WTC11 (cell line): ENCODE measurements at regions not wholly inside any gene's neighbourhood (a gene's known extent, or its start where the extent isn't known, plus 50 kb on each side); places are given as distances from the start of the nearest gene placed in this dataset.

ENCODE experiments used
- ATAC-seq: fragments of 200-7000 bp; cut with Tn5 transposase; 2 replicates; pipeline ENCODE4 v1.10.0; 2021; ENCODE audit warnings: mild to moderate bottlenecking, moderate library complexity
- CTCF ChIA-PET: fragments of 300-600 bp; sonication (Branson Sonifier 250); formaldehyde crosslinking; loops from one replicate; lab custom pipeline; 2021; ENCODE audit warnings: antibody characterized with exemption; lab: Charles Lee
- POLR2A ChIA-PET: fragments of 350-600 bp; sonication (Branson Sonifier 250); formaldehyde crosslinking; loops from one replicate; lab custom pipeline; 2021; ENCODE audit warnings: antibody characterized with exemption; lab: Charles Lee
- DNase-seq: peaks from one replicate; pipeline ENCODE4 v3.0.0; 2021; ENCODE audit warnings: low spot score
- H3K27ac Mint-ChIP-seq: 2 replicates; pipeline ENCODE4 v1.8.0; 2021; ENCODE audit warnings: mixed read lengths
- H3K27me3 Mint-ChIP-seq: 2 replicates; pipeline ENCODE4 v1.8.0; 2021; ENCODE audit warnings: low read depth, mild to moderate bottlenecking, moderate library complexity, mixed read lengths
- H3K36me3 Mint-ChIP-seq: 2 replicates; pipeline ENCODE4 v1.8.0; 2021; ENCODE audit warnings: mixed read lengths
- H3K4me1 Mint-ChIP-seq: 2 replicates; pipeline ENCODE4 v1.8.0; 2022; ENCODE audit warnings: mixed read lengths
- H3K4me3 Mint-ChIP-seq: 2 replicates; pipeline ENCODE4 v1.8.0; 2021; ENCODE audit warnings: mild to moderate bottlenecking, moderate library complexity, mixed read lengths
- H3K9me3 Mint-ChIP-seq: 2 replicates; pipeline ENCODE4 v1.8.0; 2021; ENCODE audit warnings: mixed read lengths
- ATF1 ChIP-seq: sonication (generic); formaldehyde crosslinking; IDR thresholded peaks from 2 replicates; pipeline ENCODE4 v1.8.1; 2023; ENCODE audit warnings: mild to moderate bottlenecking, moderate library complexity, missing genetic modification reagents
- CBFB ChIP-seq: sonication (generic); formaldehyde crosslinking; IDR thresholded peaks from 2 replicates; pipeline ENCODE4 v1.8.1; 2022; ENCODE audit warnings: mild to moderate bottlenecking, low read depth, missing genetic modification reagents
- CREM ChIP-seq: sonication (generic); formaldehyde crosslinking; IDR thresholded peaks from 2 replicates; pipeline ENCODE4 v1.8.1; 2022; ENCODE audit warnings: mild to moderate bottlenecking, missing genetic modification reagents, moderate library complexity
- CTCF ChIP-seq: fragments of 200-600 bp; IDR thresholded peaks from 2 replicates; pipeline ENCODE4 v1.8.0; 2022; ENCODE audit warnings: antibody characterized with exemption
- ETV6 ChIP-seq: sonication (generic); formaldehyde crosslinking; IDR thresholded peaks from 2 replicates; pipeline ENCODE4 v1.8.1; 2022; ENCODE audit warnings: mild to moderate bottlenecking, missing genetic modification reagents
- JUN ChIP-seq: sonication (generic); formaldehyde crosslinking; IDR thresholded peaks from 2 replicates; pipeline ENCODE4 v1.8.0; 2023; ENCODE audit warnings: mild to moderate bottlenecking, missing genetic modification reagents
- MLX ChIP-seq: sonication (generic); formaldehyde crosslinking; IDR thresholded peaks from 2 replicates; pipeline ENCODE4 v1.8.1; 2023; ENCODE audit warnings: mild to moderate bottlenecking, missing genetic modification reagents, moderate library complexity
- NFYB ChIP-seq: sonication (generic); formaldehyde crosslinking; conservative IDR thresholded peaks from 2 replicates; pipeline ENCODE4 v1.8.0; 2022; ENCODE audit warnings: low read depth, missing genetic modification reagents
- OVOL2 ChIP-seq: fragments of 250-450 bp; sonication (Bioruptor Pico); IDR thresholded peaks from 2 replicates; pipeline ENCODE4 v1.9.0; 2021; ENCODE audit warnings: mild to moderate bottlenecking, borderline replicate concordance
- PRDM15 ChIP-seq: sonication (generic); formaldehyde crosslinking; IDR thresholded peaks from 2 replicates; pipeline ENCODE4 v1.8.0; 2022; ENCODE audit warnings: missing genetic modification reagents
- SP1 ChIP-seq: sonication (generic); formaldehyde crosslinking; conservative IDR thresholded peaks from 2 replicates; pipeline ENCODE4 v1.8.1; 2022; ENCODE audit warnings: missing genetic modification reagents
- TEAD1 ChIP-seq: sonication (generic); formaldehyde crosslinking; IDR thresholded peaks from 2 replicates; pipeline ENCODE4 v1.8.0; 2022; ENCODE audit warnings: mild to moderate bottlenecking, missing genetic modification reagents
- TP53 ChIP-seq: sonication (generic); formaldehyde crosslinking; IDR thresholded peaks from 2 replicates; pipeline ENCODE4 v1.8.1; 2023; ENCODE audit warnings: mild to moderate bottlenecking, missing genetic modification reagents
- ZMAT4 ChIP-seq: fragments of 250-450 bp; sonication (Bioruptor Pico); IDR thresholded peaks from 2 replicates; pipeline ENCODE4 v1.9.0; 2021; ENCODE audit warnings: mild to moderate bottlenecking
- ZNF219 ChIP-seq: sonication (generic); formaldehyde crosslinking; IDR thresholded peaks from 2 replicates; pipeline ENCODE4 v1.8.0; 2023; ENCODE audit warnings: missing genetic modification reagents, mild to moderate bottlenecking, borderline replicate concordance
- TF ChIP-seq, protein P1 (sequence below): sonication (generic); formaldehyde crosslinking; IDR thresholded peaks from 2 replicates; pipeline ENCODE4 v1.8.0; 2022; ENCODE audit warnings: mild to moderate bottlenecking, missing genetic modification reagents
- TF ChIP-seq, protein P2 (sequence below): fragments of 250-450 bp; sonication (Bioruptor Pico); IDR thresholded peaks from 2 replicates; pipeline ENCODE4 v1.8.0; 2021; ENCODE audit warnings: mild to moderate bottlenecking
- TF ChIP-seq, protein P3 (sequence below): fragments of 250-450 bp; sonication (Bioruptor Pico); IDR thresholded peaks from 2 replicates; pipeline ENCODE4 v1.9.0; 2021; ENCODE audit warnings: moderate library complexity, mild to moderate bottlenecking, inconsistent platforms, borderline replicate concordance
- TF ChIP-seq, protein P4 (sequence below): sonication (generic); formaldehyde crosslinking; IDR thresholded peaks from 2 replicates; pipeline ENCODE4 v1.8.1; 2022; ENCODE audit warnings: missing genetic modification reagents, borderline replicate concordance
- TF ChIP-seq, protein P5 (sequence below): sonication (generic); formaldehyde crosslinking; IDR thresholded peaks from 2 replicates; pipeline ENCODE4 v1.8.1; 2023; ENCODE audit warnings: mild to moderate bottlenecking, missing genetic modification reagents

DNA sequence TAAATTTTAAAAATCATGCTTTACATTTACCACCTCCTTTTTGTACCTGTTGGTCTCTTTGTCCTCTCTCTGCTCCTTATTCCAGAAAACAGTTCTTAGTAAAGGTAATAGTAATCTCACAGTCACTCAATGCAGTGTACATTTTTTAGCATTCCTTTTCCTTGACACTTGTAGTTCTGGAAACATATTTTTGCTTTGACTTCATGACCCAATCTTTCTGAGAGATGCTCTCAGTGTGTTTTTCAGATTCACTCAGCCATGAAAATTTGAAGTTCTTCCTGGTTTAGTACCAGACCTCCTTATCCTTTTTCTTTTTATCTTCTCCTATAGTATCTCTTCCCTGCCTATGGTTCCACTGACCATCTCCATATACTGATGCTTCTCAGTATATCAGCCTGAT lies 747.5 kb upstream of the ZEB2 start (continued):
- TF ChIP-seq CTCF = no peak
- TF ChIP-seq, protein P1, sequence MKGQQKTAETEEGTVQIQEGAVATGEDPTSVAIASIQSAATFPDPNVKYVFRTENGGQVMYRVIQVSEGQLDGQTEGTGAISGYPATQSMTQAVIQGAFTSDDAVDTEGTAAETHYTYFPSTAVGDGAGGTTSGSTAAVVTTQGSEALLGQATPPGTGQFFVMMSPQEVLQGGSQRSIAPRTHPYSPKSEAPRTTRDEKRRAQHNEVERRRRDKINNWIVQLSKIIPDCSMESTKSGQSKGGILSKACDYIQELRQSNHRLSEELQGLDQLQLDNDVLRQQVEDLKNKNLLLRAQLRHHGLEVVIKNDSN (CRISPR knock-in tag) = no peak

- H3K27me3 Mint-ChIP-seq = no peaks in the 10 kb centered on the region
- DNase-seq (no peak), ATAC-seq (no peak)
- H3K4me1 Mint-ChIP-seq = no peaks in the 10 kb centered on the region
- TF ChIP-seq ETV6 (no peak), TEAD1 (CRISPR knock-in tag) (no peak), CREM (CRISPR knock-in tag) (no peak), TP53 (CRISPR knock-in tag) (no peak), NFYB (CRISPR knock-in tag) (no peak), ATF1 (CRISPR knock-in tag) (no peak)
- TF ChIP-seq, protein P2, sequence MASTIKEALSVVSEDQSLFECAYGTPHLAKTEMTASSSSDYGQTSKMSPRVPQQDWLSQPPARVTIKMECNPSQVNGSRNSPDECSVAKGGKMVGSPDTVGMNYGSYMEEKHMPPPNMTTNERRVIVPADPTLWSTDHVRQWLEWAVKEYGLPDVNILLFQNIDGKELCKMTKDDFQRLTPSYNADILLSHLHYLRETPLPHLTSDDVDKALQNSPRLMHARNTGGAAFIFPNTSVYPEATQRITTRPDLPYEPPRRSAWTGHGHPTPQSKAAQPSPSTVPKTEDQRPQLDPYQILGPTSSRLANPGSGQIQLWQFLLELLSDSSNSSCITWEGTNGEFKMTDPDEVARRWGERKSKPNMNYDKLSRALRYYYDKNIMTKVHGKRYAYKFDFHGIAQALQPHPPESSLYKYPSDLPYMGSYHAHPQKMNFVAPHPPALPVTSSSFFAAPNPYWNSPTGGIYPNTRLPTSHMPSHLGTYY (CRISPR knock-in tag) = no peak
- TF ChIP-seq, protein P3, sequence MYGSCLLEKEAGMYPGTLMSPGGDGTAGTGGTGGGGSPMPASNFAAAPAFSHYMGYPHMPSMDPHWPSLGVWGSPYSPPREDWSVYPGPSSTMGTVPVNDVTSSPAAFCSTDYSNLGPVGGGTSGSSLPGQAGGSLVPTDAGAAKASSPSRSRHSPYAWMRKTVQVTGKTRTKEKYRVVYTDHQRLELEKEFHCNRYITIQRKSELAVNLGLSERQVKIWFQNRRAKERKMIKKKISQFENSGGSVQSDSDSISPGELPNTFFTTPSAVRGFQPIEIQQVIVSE (CRISPR knock-in tag) = no peak
- H3K36me3 Mint-ChIP-seq = no peaks in the 10 kb centered on the region
- POLR2A ChIA-PET = no interaction called here
- no peaks in the 10 kb centered on the region for H3K9me3 Mint-ChIP-seq
- CTCF ChIA-PET = no interaction called here
- no peak overlapping the region for H3K27ac Mint-ChIP-seq
- H3K4me3 Mint-ChIP-seq = no peak overlapping the region
Measured at GRCh38 chr2:145265244-145265643, 745.3 kb upstream of the ZEB2 start.

- H3K36me3 Mint-ChIP-seq = no peaks in the 10 kb centered on the region
- CTCF ChIA-PET = no interaction called here
- no peaks in the 10 kb centered on the region for H3K27me3 Mint-ChIP-seq
- no peak overlapping the region for H3K4me3 Mint-ChIP-seq
- no peaks in the 10 kb centered on the region for H3K4me1 Mint-ChIP-seq
- H3K27ac Mint-ChIP-seq = no peak overlapping the region
- POLR2A ChIA-PET = no interaction called here
- TF ChIP-seq MLX (CRISPR knock-in tag) = no peak
- TF ChIP-seq SP1 = no peak
- TF ChIP-seq CBFB (CRISPR knock-in tag) = no peak
- TF ChIP-seq, protein P4, sequence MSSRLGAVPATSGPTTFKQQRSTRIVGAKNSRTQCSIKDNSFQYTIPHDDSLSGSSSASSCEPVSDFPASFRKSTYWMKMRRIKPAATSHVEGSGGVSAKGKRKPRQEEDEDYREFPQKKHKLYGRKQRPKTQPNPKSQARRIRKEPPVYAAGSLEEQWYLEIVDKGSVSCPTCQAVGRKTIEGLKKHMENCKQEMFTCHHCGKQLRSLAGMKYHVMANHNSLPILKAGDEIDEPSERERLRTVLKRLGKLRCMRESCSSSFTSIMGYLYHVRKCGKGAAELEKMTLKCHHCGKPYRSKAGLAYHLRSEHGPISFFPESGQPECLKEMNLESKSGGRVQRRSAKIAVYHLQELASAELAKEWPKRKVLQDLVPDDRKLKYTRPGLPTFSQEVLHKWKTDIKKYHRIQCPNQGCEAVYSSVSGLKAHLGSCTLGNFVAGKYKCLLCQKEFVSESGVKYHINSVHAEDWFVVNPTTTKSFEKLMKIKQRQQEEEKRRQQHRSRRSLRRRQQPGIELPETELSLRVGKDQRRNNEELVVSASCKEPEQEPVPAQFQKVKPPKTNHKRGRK = no peak
- TF ChIP-seq PRDM15 = no peak
- no peak for TF ChIP-seq CREM (CRISPR knock-in tag)
- TF ChIP-seq JUN (CRISPR knock-in tag) = no peak
- TF ChIP-seq OVOL2 (CRISPR knock-in tag) = no peak
- no peak for TF ChIP-seq ETV6
- TF ChIP-seq, protein P5, sequence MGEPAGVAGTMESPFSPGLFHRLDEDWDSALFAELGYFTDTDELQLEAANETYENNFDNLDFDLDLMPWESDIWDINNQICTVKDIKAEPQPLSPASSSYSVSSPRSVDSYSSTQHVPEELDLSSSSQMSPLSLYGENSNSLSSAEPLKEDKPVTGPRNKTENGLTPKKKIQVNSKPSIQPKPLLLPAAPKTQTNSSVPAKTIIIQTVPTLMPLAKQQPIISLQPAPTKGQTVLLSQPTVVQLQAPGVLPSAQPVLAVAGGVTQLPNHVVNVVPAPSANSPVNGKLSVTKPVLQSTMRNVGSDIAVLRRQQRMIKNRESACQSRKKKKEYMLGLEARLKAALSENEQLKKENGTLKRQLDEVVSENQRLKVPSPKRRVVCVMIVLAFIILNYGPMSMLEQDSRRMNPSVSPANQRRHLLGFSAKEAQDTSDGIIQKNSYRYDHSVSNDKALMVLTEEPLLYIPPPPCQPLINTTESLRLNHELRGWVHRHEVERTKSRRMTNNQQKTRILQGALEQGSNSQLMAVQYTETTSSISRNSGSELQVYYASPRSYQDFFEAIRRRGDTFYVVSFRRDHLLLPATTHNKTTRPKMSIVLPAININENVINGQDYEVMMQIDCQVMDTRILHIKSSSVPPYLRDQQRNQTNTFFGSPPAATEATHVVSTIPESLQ = no peak
- no peak for TF ChIP-seq ZNF219 (CRISPR knock-in tag)
- TF ChIP-seq ZMAT4 (CRISPR knock-in tag) = no peak
- ATAC-seq (no peak), DNase-seq (no peak)
- peaks cover 4% of the 10 kb centered on the region for H3K9me3 Mint-ChIP-seq
Measured at GRCh38 chr2:145260674-145261073, 740.8 kb upstream of the ZEB2 start.
